ENCODE measurements at regions not wholly inside any gene's neighbourhood (a gene's known extent, or its start where the extent isn't known, plus 50 kb on each side); places are given as distances from the start of the nearest gene placed in this dataset.
A peak's percentile ranks its signal among the peaks of the same experiment; 100 is the strongest.
"Not testable (repeated sequence)": the region's sequence is repeated elsewhere in the genome, so short reads cannot be mapped to it uniquely, and the experiment has no call there.

- no peak overlapping the region for H3K4me3 ChIP-seq (ENCODE audit: low read depth, low read length)
- TF ChIP-seq CTCF (IDR thresholded peaks at IDR 0.05; ENCODE audit: low read depth, low read length, missing control alignments): no peak
- in situ Hi-C loops (cut with HindIII; ENCODE audit: low sequenced_read_pairs): no loop called here
- no peak for DNase-seq (ENCODE audit: low read depth)
These were observed 229.2 kb upstream of the SGK1 start for GRCh38 chr6:134546962-134547645.

- DNase-seq (ENCODE audit: low read depth): no peak
- no peak for TF ChIP-seq CTCF (IDR thresholded peaks at IDR 0.05; ENCODE audit: low read depth, low read length, missing control alignments)
- in situ Hi-C loops (cut with HindIII; ENCODE audit: low sequenced_read_pairs): no loop called here
- no peak overlapping the region for H3K4me3 ChIP-seq (ENCODE audit: low read depth, low read length)
These were observed 226.8 kb upstream of the SGK1 start for GRCh38 chr6:134544737-134545136.

GRCh38 chr6:134543128-134543527 is 225.2 kb upstream of the SGK1 start:
- in situ Hi-C loops (cut with HindIII; ENCODE audit: low sequenced_read_pairs): no loop called here
- no peak overlapping the region for H3K4me3 ChIP-seq (ENCODE audit: low read depth, low read length)
- no peak for TF ChIP-seq CTCF (IDR thresholded peaks at IDR 0.05; ENCODE audit: low read depth, low read length, missing control alignments)
- DNase-seq (ENCODE audit: low read depth): no peak

- in situ Hi-C loops (cut with HindIII; ENCODE audit: low sequenced_read_pairs): no loop called here
- H3K4me3 ChIP-seq (ENCODE audit: low read depth, low read length): no peak overlapping the region
- DNase-seq (ENCODE audit: low read depth): no peak
- no peak for TF ChIP-seq CTCF (IDR thresholded peaks at IDR 0.05; ENCODE audit: low read depth, low read length, missing control alignments)
These were observed 223.1 kb upstream of the SGK1 start for GRCh38 chr6:134541001-134541400.

GRCh38 chr6:134539865-134540323 is 222.0 kb upstream of the SGK1 start:
- in situ Hi-C loops (cut with HindIII; ENCODE audit: low sequenced_read_pairs): no loop called here
- no peak overlapping the region for H3K4me3 ChIP-seq (ENCODE audit: low read depth, low read length)
- no peak for DNase-seq (ENCODE audit: low read depth)
- TF ChIP-seq CTCF (IDR thresholded peaks at IDR 0.05; ENCODE audit: low read depth, low read length, missing control alignments): no peak

- H3K4me3 ChIP-seq (ENCODE audit: low read depth, low read length); DNase-seq (ENCODE audit: low read depth); in situ Hi-C loops (cut with HindIII; ENCODE audit: low sequenced_read_pairs): not testable (repeated sequence)
These were observed 219.9 kb upstream of the SGK1 start for GRCh38 chr6:134537765-134538164.

GRCh38 chr6:134537146-134537555 is 219.2 kb upstream of the SGK1 start:
- DNase-seq (ENCODE audit: low read depth): peak; percentile 63

More at GRCh38 chr6:134537146-134537555, 219.2 kb upstream of the SGK1 start:
- in situ Hi-C loops (cut with HindIII; ENCODE audit: low sequenced_read_pairs): no loop called here
- TF ChIP-seq CTCF (IDR thresholded peaks at IDR 0.05; ENCODE audit: low read depth, low read length, missing control alignments): no peak
- no peak overlapping the region for H3K4me3 ChIP-seq (ENCODE audit: low read depth, low read length)
